CD8-positive, alpha-beta memory T cell (primary cell): ENCODE measurements at regions not wholly inside any gene's neighbourhood (a gene's known extent, or its start where the extent isn't known, plus 50 kb on each side); places are given as distances from the start of the nearest gene placed in this dataset.

Experiments used
- CTCF ChIA-PET: fragments of 350-600 bp; sonication (Branson Sonifier 250); formaldehyde crosslinking; loops from one replicate; lab custom pipeline; 2021; ENCODE audit warnings: antibody characterized with exemption; lab: Charles Lee
- POLR2A ChIA-PET: fragments of 350-600 bp; sonication (Branson Sonifier 250); formaldehyde crosslinking; loops from one replicate; lab custom pipeline; 2021; ENCODE audit warnings: antibody characterized with exemption; lab: Charles Lee
- DNase-seq, 5 donors: peaks; one replicate each; pipeline versions ENCODE4 v3.0.0 to v3.0.0-alpha.2; 2020 to 2022; ENCODE audit warnings: mixed read lengths in 1 of 5
- H3K27ac ChIP-seq: one replicate; pipeline ENCODE4 v1.7.0; 2013; ENCODE audit warnings: low read depth, mild to moderate bottlenecking, low read length, moderate library complexity
- H3K27me3 ChIP-seq: 2 replicates; pipeline ENCODE4 v1.7.0; 2013; ENCODE audit warnings: low read length, mild to moderate bottlenecking; ENCODE audit not compliant: insufficient read depth, poor library complexity, severe bottlenecking
- H3K36me3 ChIP-seq: 2 replicates; pipeline ENCODE4 v1.7.0; 2013; ENCODE audit warnings: mild to moderate bottlenecking, low read length, moderate library complexity; ENCODE audit not compliant: insufficient read depth
- H3K4me1 ChIP-seq: 2 replicates; pipeline ENCODE4 v1.7.0; 2013; ENCODE audit warnings: mild to moderate bottlenecking, low read length, moderate library complexity; ENCODE audit not compliant: insufficient read depth
- H3K4me3 ChIP-seq: 2 replicates; pipeline ENCODE4 v1.7.0; 2013; ENCODE audit warnings: mild to moderate bottlenecking, low read length
- H3K9me3 ChIP-seq: 2 replicates; pipeline ENCODE4 v1.7.0; 2013; ENCODE audit warnings: mild to moderate bottlenecking, low read length
- H3K27ac Mint-ChIP-seq, 8 donors: one replicate each; pipeline ENCODE4 v1.8.0; 2020 to 2021; ENCODE audit warnings: mixed read lengths in 8 of 8, mild to moderate bottlenecking in 6 of 8, inconsistent platforms in 3 of 8, moderate library complexity in 3 of 8
- H3K27me3 Mint-ChIP-seq, 2 donors: one replicate each; pipeline ENCODE4 v1.8.0; 2020 to 2021; ENCODE audit warnings: mixed read lengths in 2 of 2, mild to moderate bottlenecking in 1 of 2, moderate library complexity in 1 of 2
- H3K36me3 Mint-ChIP-seq, 3 donors: one replicate each; pipeline ENCODE4 v1.8.0; 2020 to 2021; ENCODE audit warnings: mixed read lengths in 3 of 3, inconsistent platforms in 1 of 3, mild to moderate bottlenecking in 1 of 3
- H3K4me1 Mint-ChIP-seq, 3 donors: one replicate each; pipeline ENCODE4 v1.8.0; 2020 to 2021; ENCODE audit warnings: mixed read lengths in 3 of 3, inconsistent platforms in 1 of 3, mild to moderate bottlenecking in 1 of 3
- H3K4me3 Mint-ChIP-seq, 7 donors: one replicate each; pipeline ENCODE4 v1.8.0; 2020 to 2021; ENCODE audit warnings: mixed read lengths in 7 of 7, mild to moderate bottlenecking in 6 of 7, moderate library complexity in 4 of 7, inconsistent platforms in 2 of 7
- H3K9me3 Mint-ChIP-seq, 5 donors: one replicate each; pipeline ENCODE4 v1.8.0; 2020 to 2022; ENCODE audit warnings: mixed read lengths in 5 of 5, mild to moderate bottlenecking in 3 of 5, moderate library complexity in 2 of 5, inconsistent platforms in 1 of 5

DNA sequence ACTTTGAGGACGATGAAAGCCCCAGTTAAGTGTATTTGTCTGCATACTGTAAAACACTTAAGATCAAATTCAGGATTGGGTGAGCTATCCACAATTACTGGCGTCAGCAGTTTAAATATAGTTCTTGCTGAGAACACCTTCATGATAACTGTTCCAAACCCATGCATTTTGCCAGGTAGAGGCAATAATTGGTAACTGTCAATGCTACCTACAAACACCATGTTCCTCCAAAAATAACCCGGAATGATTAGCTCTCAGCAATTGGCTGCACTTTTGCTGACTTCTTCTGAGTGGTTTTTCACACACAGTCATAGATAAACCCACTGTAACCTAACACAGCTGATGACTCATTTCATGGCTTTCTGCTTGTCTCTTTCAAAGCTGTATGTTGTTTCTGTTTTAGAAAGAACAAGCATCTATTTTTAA lies 1358.6 kb upstream of the GJE1 start:
- H3K4me1 ChIP-seq: no peaks in the 10 kb centered on the region
- CTCF ChIA-PET: no interaction called here
- no peaks in the 10 kb centered on the region for H3K36me3 Mint-ChIP-seq
- peaks cover 0 to 3% (median 0%) of the 10 kb centered on the region in 5 donors for H3K9me3 Mint-ChIP-seq
- H3K27me3 ChIP-seq: no peaks in the 10 kb centered on the region
- peaks cover 0 to 1% of the 10 kb centered on the region in 2 donors for H3K27me3 Mint-ChIP-seq
- no peak overlapping the region for H3K27ac ChIP-seq
- H3K9me3 ChIP-seq: no peaks in the 10 kb centered on the region
- peaks cover 0 to 3% (median 2%) of the 10 kb centered on the region in 3 donors for H3K4me1 Mint-ChIP-seq
- no peak overlapping the region for H3K27ac Mint-ChIP-seq
- H3K4me3 ChIP-seq: no peak overlapping the region
- no peak for DNase-seq
- H3K4me3 Mint-ChIP-seq: no peak overlapping the region
- no peaks in the 10 kb centered on the region for H3K36me3 ChIP-seq
- POLR2A ChIA-PET: no interaction called here

DNA sequence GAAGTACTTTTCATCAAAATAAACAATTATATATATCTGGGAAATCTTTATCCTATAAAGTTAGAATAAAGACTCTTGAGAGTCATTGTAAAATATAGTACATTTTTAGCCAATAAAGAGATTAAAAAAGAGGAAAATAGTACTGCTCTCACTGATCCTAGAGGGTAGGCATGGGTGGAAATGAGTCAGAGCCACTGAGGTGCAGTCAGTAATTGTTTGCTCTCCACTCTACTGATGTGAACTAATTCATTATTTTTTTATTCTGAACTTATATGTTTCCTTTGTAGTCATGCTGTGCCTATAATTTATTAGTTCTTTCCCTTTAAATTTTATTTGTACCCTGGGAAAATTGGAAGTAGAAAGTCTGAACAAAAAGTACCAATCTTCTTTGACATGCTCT lies 1359.4 kb upstream of the GJE1 start:
- no peak overlapping the region for H3K27ac Mint-ChIP-seq
- H3K9me3 Mint-ChIP-seq: peaks cover under 1 to 5% (median 2%) of the 10 kb centered on the region in 5 donors
- POLR2A ChIA-PET: no interaction called here
- Histone ChIP-seq H3K4me1 (no peaks in the 10 kb centered on the region), H3K4me3 (no peak overlapping the region), H3K27me3 (no peaks in the 10 kb centered on the region), H3K27ac (no peak overlapping the region), H3K36me3 (no peaks in the 10 kb centered on the region), H3K9me3 (no peaks in the 10 kb centered on the region)
- DNase-seq: no peak
- H3K4me3 Mint-ChIP-seq: no peak overlapping the region
- H3K4me1 Mint-ChIP-seq: peaks cover 0 to 3% (median 2%) of the 10 kb centered on the region in 3 donors
- H3K27me3 Mint-ChIP-seq: peaks cover 0 to 1% of the 10 kb centered on the region in 2 donors
- peaks cover 0 to 2% (median 0%) of the 10 kb centered on the region in 3 donors for H3K36me3 Mint-ChIP-seq
- CTCF ChIA-PET: no interaction called here

DNA sequence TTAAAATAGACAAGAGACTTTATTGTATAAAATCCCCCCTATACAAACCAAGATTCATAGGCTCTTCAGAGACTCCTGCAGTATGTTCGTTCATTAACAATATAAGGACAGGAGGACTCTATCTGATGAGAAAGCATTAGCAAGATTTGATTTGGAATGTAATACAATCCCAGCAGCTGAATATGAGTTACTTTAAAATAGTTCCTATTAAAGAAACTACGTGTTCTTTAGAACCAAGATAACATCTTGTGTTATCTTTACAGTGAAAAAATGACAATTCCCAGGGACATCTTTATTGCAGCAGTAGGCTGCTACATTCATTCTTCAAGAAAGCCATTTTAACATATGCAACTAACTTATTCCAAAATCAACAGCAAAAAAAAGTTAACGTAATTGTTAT lies 1360.1 kb upstream of the GJE1 start:
- ChIA-PET CTCF (no interaction called here), POLR2A (no interaction called here)
- Mint-ChIP-seq H3K36me3 (peaks cover 0 to 4% (median 0%) of the 10 kb centered on the region in 3 donors), H3K4me3 (no peak overlapping the region), H3K27me3 (peaks cover 0 to under 1% of the 10 kb centered on the region in 2 donors), H3K4me1 (peaks cover 0 to 3% (median 2%) of the 10 kb centered on the region in 3 donors), H3K27ac (no peak overlapping the region), H3K9me3 (peaks cover 4 to 9% (median 5%) of the 10 kb centered on the region in 5 donors)
- no peaks in the 10 kb centered on the region for H3K9me3 ChIP-seq
- no peak overlapping the region for H3K4me3 ChIP-seq
- H3K27me3 ChIP-seq: no peaks in the 10 kb centered on the region
- H3K36me3 ChIP-seq: no peaks in the 10 kb centered on the region
- no peak overlapping the region for H3K27ac ChIP-seq
- DNase-seq: no peak
- H3K4me1 ChIP-seq: no peaks in the 10 kb centered on the region

DNA sequence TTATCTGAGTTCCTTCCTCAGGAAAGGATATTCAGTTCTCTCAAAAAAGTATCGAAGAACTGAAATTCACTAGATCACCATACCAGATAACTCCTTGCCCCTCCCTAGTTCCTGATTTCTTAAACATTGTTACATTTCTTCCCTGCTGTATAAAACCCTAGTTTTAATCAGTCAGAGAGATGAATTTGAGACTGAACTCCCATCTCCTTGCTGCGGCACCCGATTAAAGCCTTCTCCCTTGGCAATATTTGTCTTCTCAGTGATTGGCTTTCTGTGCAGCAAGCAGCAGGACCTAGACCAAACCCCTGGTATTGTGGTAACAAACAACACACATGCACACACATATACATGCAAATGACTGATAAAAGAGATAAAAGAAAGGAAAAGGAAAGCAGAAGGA lies 1364.6 kb upstream of the GJE1 start:
- DNase-seq: no peak
- POLR2A ChIA-PET: no interaction called here
- no peak overlapping the region for H3K27ac ChIP-seq
- Mint-ChIP-seq H3K36me3 (peaks cover 0 to 4% (median 0%) of the 10 kb centered on the region in 3 donors), H3K27ac (no peak overlapping the region), H3K9me3 (peaks cover 5 to 11% (median 5%) of the 10 kb centered on the region in 5 donors), H3K27me3 (no peaks in the 10 kb centered on the region), H3K4me3 (no peak overlapping the region), H3K4me1 (no peaks in the 10 kb centered on the region)
- no peaks in the 10 kb centered on the region for H3K4me1 ChIP-seq
- no peaks in the 10 kb centered on the region for H3K36me3 ChIP-seq
- CTCF ChIA-PET: no interaction called here
- H3K27me3 ChIP-seq: no peaks in the 10 kb centered on the region
- no peaks in the 10 kb centered on the region for H3K9me3 ChIP-seq
- H3K4me3 ChIP-seq: no peak overlapping the region

DNA sequence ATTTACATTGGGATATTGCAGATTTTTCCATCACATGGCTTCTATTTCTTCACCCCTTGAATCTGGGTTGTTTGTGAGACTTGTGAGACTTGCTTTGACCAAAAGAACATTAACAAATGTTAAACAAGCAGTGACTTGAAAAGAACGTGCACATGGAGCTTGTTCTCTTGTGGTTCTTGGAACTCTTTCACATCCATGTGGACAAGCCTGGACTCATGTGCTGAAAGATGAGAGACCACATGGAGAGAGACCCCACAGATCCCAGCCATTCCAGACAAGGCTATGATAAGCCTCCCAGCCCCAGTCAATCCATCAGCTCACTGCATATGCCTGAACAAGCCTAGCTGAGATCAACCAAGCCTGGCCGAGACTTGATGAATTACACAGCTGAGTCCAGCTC lies 1365.7 kb upstream of the GJE1 start:
- peaks cover 0 to 4% (median 0%) of the 10 kb centered on the region in 3 donors for H3K36me3 Mint-ChIP-seq
- H3K27me3 Mint-ChIP-seq: no peaks in the 10 kb centered on the region
- no peak overlapping the region for H3K27ac ChIP-seq
- H3K9me3 Mint-ChIP-seq: peaks cover 5 to 11% (median 5%) of the 10 kb centered on the region in 5 donors
- no peak for DNase-seq
- H3K4me1 Mint-ChIP-seq: no peaks in the 10 kb centered on the region
- no peak overlapping the region for H3K4me3 ChIP-seq
- no peak overlapping the region for H3K4me3 Mint-ChIP-seq
- no peak overlapping the region for H3K27ac Mint-ChIP-seq
- no peaks in the 10 kb centered on the region for H3K9me3 ChIP-seq
- ChIA-PET POLR2A (no interaction called here), CTCF (no interaction called here)
- H3K4me1 ChIP-seq: no peaks in the 10 kb centered on the region
- H3K27me3 ChIP-seq: no peaks in the 10 kb centered on the region
- H3K36me3 ChIP-seq: no peaks in the 10 kb centered on the region

DNA sequence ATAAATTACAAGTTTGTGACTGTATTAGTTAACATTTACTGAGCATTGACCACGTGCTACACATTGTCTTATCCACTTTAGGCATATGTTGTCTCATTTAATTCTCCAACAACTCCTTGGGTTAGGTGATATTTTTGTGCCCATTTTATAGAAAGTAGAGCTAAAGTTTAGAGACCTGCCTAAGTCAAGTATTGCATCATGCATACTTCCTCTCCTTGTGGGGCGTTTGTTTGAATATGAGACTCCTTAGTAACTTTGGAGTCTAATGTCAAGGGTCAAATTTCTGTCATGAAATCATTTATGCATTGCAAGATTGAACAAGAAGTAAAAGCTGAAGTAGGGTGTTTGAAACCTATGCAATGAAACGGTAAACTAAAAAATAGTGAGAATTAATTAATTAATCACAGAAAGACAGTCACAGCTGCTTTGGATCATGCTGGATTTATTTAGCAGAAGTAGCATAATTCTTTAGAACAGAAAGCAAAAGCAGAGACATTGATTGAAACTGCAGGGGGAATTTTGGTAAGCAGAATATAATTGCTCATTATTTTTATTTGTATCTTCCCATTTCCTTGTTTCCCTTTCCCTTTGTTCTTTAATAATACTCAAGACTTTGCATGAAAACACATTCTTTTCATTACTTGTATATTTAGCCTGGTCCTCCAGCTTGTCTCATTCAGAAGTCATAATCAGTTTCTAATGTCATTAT lies 1374.4 kb upstream of the GJE1 start:
- Histone ChIP-seq H3K27ac (no peak overlapping the region), H3K9me3 (no peaks in the 10 kb centered on the region), H3K27me3 (no peaks in the 10 kb centered on the region), H3K36me3 (no peaks in the 10 kb centered on the region), H3K4me3 (no peak overlapping the region), H3K4me1 (no peaks in the 10 kb centered on the region)
- ChIA-PET POLR2A (no interaction called here), CTCF (no interaction called here)
- Mint-ChIP-seq H3K4me3 (no peak overlapping the region), H3K27ac (no peak overlapping the region), H3K4me1 (no peaks in the 10 kb centered on the region), H3K27me3 (no peaks in the 10 kb centered on the region), H3K9me3 (peaks cover 0 to 2% (median 0%) of the 10 kb centered on the region in 5 donors), H3K36me3 (no peaks in the 10 kb centered on the region)
- DNase-seq: no peak

DNA sequence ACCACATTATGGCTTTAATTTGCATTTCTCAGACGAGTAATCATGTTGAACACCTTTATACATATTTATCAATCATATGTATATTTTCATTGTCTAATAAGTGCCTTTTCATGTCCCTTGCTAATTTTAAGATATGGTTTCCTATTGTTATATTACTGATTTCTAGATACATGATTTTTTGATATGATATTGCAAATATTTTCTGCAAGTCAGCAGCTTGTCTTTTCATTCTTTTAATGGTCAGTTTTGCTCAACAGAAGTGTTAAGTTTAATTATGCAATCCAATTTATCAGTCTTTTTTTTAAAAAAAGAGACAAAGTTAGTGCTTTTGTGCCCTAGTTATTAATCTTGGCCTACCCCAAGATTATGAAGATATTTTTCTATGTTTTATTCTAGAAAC lies 1377.8 kb upstream of the CITED2 start:
- Histone ChIP-seq H3K9me3 (no peaks in the 10 kb centered on the region), H3K27me3 (no peaks in the 10 kb centered on the region), H3K36me3 (no peaks in the 10 kb centered on the region), H3K4me3 (no peak overlapping the region), H3K27ac (no peak overlapping the region), H3K4me1 (no peaks in the 10 kb centered on the region)
- H3K27me3 Mint-ChIP-seq: no peaks in the 10 kb centered on the region
- H3K9me3 Mint-ChIP-seq: peaks cover 0 to 12% (median 5%) of the 10 kb centered on the region in 5 donors
- no peak overlapping the region for H3K27ac Mint-ChIP-seq
- CTCF ChIA-PET: no interaction called here
- no peak for DNase-seq
- POLR2A ChIA-PET: no interaction called here
- no peaks in the 10 kb centered on the region for H3K4me1 Mint-ChIP-seq
- H3K36me3 Mint-ChIP-seq: no peaks in the 10 kb centered on the region
- H3K4me3 Mint-ChIP-seq: no peak overlapping the region

DNA sequence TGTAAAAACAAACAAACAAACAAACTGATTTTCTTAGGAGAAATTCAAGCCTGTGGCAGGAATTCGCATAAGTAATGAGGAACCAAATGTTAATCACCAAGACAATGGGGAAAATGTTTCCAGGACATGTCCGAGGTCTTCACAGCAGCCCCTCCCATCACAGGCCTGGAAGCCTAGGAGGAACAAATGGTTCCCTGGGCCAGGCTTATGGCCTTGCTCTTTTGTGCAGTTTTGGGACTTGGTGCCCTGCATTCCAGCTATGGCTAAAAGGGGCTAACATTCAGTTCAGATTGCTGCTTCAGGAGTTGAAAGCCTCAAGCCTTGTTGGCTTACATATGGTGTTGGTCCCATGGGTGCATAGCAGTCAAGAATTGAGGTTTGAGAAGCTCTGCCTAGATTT lies 1372.7 kb upstream of the CITED2 start:
- ChIA-PET CTCF (no interaction called here), POLR2A (no interaction called here)
- no peaks in the 10 kb centered on the region for H3K4me1 Mint-ChIP-seq
- H3K36me3 Mint-ChIP-seq: peaks cover 0 to 4% (median 0%) of the 10 kb centered on the region in 3 donors
- DNase-seq: no peak
- H3K27ac ChIP-seq: no peak overlapping the region
- H3K36me3 ChIP-seq: no peaks in the 10 kb centered on the region
- H3K4me3 Mint-ChIP-seq: no peak overlapping the region
- no peak overlapping the region for H3K27ac Mint-ChIP-seq
- H3K27me3 Mint-ChIP-seq: no peaks in the 10 kb centered on the region
- H3K9me3 ChIP-seq: no peaks in the 10 kb centered on the region
- no peaks in the 10 kb centered on the region for H3K27me3 ChIP-seq
- peaks cover 7 to 12% (median 9%) of the 10 kb centered on the region in 5 donors for H3K9me3 Mint-ChIP-seq
- no peaks in the 10 kb centered on the region for H3K4me1 ChIP-seq
- H3K4me3 ChIP-seq: no peak overlapping the region
